GM12878 (cell line): ENCODE measurements at regions not wholly inside any gene's neighbourhood (a gene's known extent, or its start where the extent isn't known, plus 50 kb on each side); places are given as distances from the start of the nearest gene placed in this dataset.

Experiments used
- ATAC-seq: fragments of 200-7000 bp; cut with Tn5 transposase; 3 replicates; pipeline ENCODE4 v1.9.1; 2020; ENCODE audit warnings: mild to moderate bottlenecking, moderate library complexity
- BruUV-seq: library from RNA; stranded (reverse); fragments of 400-500 nt; replicated peaks from 2 replicates; lab custom pipeline; 2021; lab: Mats Ljungman, UMichigan
- CTCF ChIA-PET: fragments of 300-600 bp; sonication (Branson Sonifier 250); formaldehyde crosslinking; extraction: SDS; loops from one replicate; lab custom pipeline; 2021; ENCODE audit warnings: inconsistent platforms; lab: Yijun Ruan, JAX
- POLR2A ChIA-PET: fragments of 350-600 bp; formaldehyde crosslinking; extraction: SDS; loops from one replicate; lab custom pipeline; 2021; ENCODE audit warnings: inconsistent platforms; lab: Charles Lee
- RAD21 ChIA-PET: fragments of 300-600 bp; sonication (Branson Sonifier 250); formaldehyde crosslinking; loops from one replicate; lab custom pipeline; 2023; ENCODE audit warnings: antibody characterized with exemption; ENCODE audit not compliant: unreplicated experiment; lab: Charles Lee
- SMC1A ChIA-PET: fragments of 300-600 bp; sonication (Branson Sonifier 250); formaldehyde crosslinking; loops from one replicate; lab custom pipeline; 2023; ENCODE audit not compliant: unreplicated experiment, uncharacterized antibody; lab: Charles Lee
- DNase-seq: peaks from one replicate; pipeline ENCODE4 v3.0.0-alpha.2; 2011; ENCODE audit warnings: low read depth, low spot score
- FAIRE-seq: peaks from 3 replicates; lab custom pipeline; 2011; peaks lifted over from hg19 to GRCh38; lab: Jason Lieb, UNC
- H2AFZ ChIP-seq: 2 replicates; pipeline ENCODE4 v1.6.0; 2011; ENCODE audit warnings: low read depth, low read length, control low read depth; ENCODE audit not compliant: control insufficient read depth
- H3K27ac ChIP-seq: 2 replicates; pipeline ENCODE4 v1.5.1; 2011; ENCODE audit warnings: control low read depth; ENCODE audit not compliant: control insufficient read depth, insufficient read depth
- H3K27me3 ChIP-seq, 2 experiments: replicated peaks in 1 of 2; 2 replicates each; pipeline versions ENCODE4 v1.6.0 to v1.6.1; 2011; ENCODE audit warnings: low read length in 1 of 2; ENCODE audit not compliant: control insufficient read depth in 2 of 2, insufficient read depth in 2 of 2
- H3K36me3 ChIP-seq, 2 experiments: 2 replicates each; pipeline ENCODE4 v1.5.1; 2011; ENCODE audit warnings: low read length in 1 of 2; ENCODE audit not compliant: control insufficient read depth in 2 of 2, insufficient read depth in 2 of 2
- H3K4me1 ChIP-seq: 2 replicates; pipeline ENCODE4 v1.6.1; 2011; ENCODE audit warnings: mild to moderate bottlenecking, low read length, moderate library complexity, mixed read lengths; ENCODE audit not compliant: control insufficient read depth, insufficient read depth
- H3K4me2 ChIP-seq: 2 replicates; pipeline ENCODE4 v1.6.0; 2011; ENCODE audit warnings: control low read depth; ENCODE audit not compliant: control insufficient read depth, insufficient read depth
- H3K4me3 ChIP-seq: fragments of 200-600 bp; sonication (generic); 2 replicates; pipeline ENCODE4 v1.5.1; 2016
- H3K79me2 ChIP-seq: 2 replicates; pipeline ENCODE4 v1.6.0; 2011; ENCODE audit warnings: low read length; ENCODE audit not compliant: control insufficient read depth, insufficient read depth
- H3K9ac ChIP-seq: 2 replicates; pipeline ENCODE4 v1.8.0; 2011; ENCODE audit warnings: low read length, control low read depth, mixed read lengths; ENCODE audit not compliant: control insufficient read depth, insufficient read depth
- H3K9me3 ChIP-seq: replicated peaks from 3 replicates; pipeline ENCODE4 v1.5.1; 2011; ENCODE audit warnings: mild to moderate bottlenecking, low read length; ENCODE audit not compliant: control insufficient read depth, insufficient read depth
- H4K20me1 ChIP-seq: 2 replicates; pipeline ENCODE4 v1.6.0; 2011; ENCODE audit not compliant: control insufficient read depth, insufficient read depth
- GATAD2B ChIP-seq: fragments of 450-650 bp; conservative IDR thresholded peaks from 2 replicates; pipeline ENCODE4 v1.6.1; 2017; ENCODE audit warnings: low read depth, mild to moderate bottlenecking, moderate library complexity
- SREBF1 ChIP-seq: IDR thresholded peaks from 2 replicates; pipeline ENCODE4 v1.6.1; 2012; ENCODE audit warnings: mild to moderate bottlenecking, low read length
- TBL1XR1 ChIP-seq: IDR thresholded peaks from 2 replicates; pipeline ENCODE4 v1.6.1; 2012; ENCODE audit warnings: low read depth, low read length, improper control_type of control experiment
- ZBTB40 ChIP-seq: fragments of 450-650 bp; IDR thresholded peaks from 2 replicates; pipeline ENCODE4 v1.6.1; 2016; ENCODE audit warnings: mild to moderate bottlenecking, moderate library complexity, borderline replicate concordance
- WGBS: methylation state at CpG from one replicate; pipeline ENCODE4 v1.1.6; 2016; ENCODE audit warnings: low lambda C conversion rate; ENCODE audit not compliant: insufficient replicate concordance, insufficient coverage; ENCODE audit errors: missing lambda C conversion rate; 5-methylcytosine and 5-hydroxymethylcytosine counted together
- in situ Hi-C: fragments of 300-500 bp; cut with MboI; formaldehyde crosslinking; loops from 9 replicates; pipeline ENCODE4 v1.14.3; 2018; ENCODE audit warnings: mixed read lengths
- intact Hi-C: fragments of 100-400 bp; cut with micrococcal nuclease; formaldehyde crosslinking; loops from one replicate; pipeline ENCODE4 v1.14.2; 2022; ENCODE audit not compliant: unreplicated experiment

- no peak for ATAC-seq
- H3K4me1 ChIP-seq, result no peaks in the 10 kb centered on the region
- no peak overlapping the region for H3K27ac ChIP-seq
- no peak overlapping the region for H3K4me3 ChIP-seq
- no peak for TF ChIP-seq TBL1XR1
- no peak for TF ChIP-seq GATAD2B
- no peak for TF ChIP-seq SREBF1
- no peak for TF ChIP-seq ZBTB40
- DNase-seq, result no peak
- BruUV-seq, result no TSS peak
- WGBS, result 29% methylated on average over 6 of the region's 6 CpGs
- no peaks in the 10 kb centered on the region for H3K79me2 ChIP-seq
- FAIRE-seq, result no peak
- H3K9ac ChIP-seq, result no peak overlapping the region
- intact Hi-C loops, result no loop called here
- ChIA-PET SMC1A (no interaction called here), CTCF (no interaction called here), RAD21 (no interaction called here), POLR2A (no interaction called here)
- in situ Hi-C loops, result no loop called here
- no peak overlapping the region for H2AFZ ChIP-seq
- H3K36me3 ChIP-seq, result no peaks in the 10 kb centered on the region
- H3K9me3 ChIP-seq, result no peaks in the 10 kb centered on the region
- H4K20me1 ChIP-seq, result no peaks in the 10 kb centered on the region
- H3K4me2 ChIP-seq, result no peak overlapping the region
- no peaks in the 10 kb centered on the region for H3K27me3 ChIP-seq
These were observed 204.2 kb upstream of the RBMS1 start for GRCh38 chr2:160697817-160698216.
